GM20000 (cell line): ENCODE measurements at regions not wholly inside any gene's neighbourhood (a gene's known extent, or its start where the extent isn't known, plus 50 kb on each side); places are given as distances from the start of the nearest gene placed in this dataset.

Source experiments
- DNase-seq: peaks from one replicate; pipeline ENCODE4 v3.0.0; 2012; ENCODE audit warnings: low spot score
- TF ChIP-seq, protein P1 (sequence below): IDR thresholded peaks from 2 replicates; pipeline ENCODE4 v1.5.1; 2012; ENCODE audit warnings: mild to moderate bottlenecking, control low read depth; ENCODE audit errors: extremely low read depth, missing control alignments

DNA sequence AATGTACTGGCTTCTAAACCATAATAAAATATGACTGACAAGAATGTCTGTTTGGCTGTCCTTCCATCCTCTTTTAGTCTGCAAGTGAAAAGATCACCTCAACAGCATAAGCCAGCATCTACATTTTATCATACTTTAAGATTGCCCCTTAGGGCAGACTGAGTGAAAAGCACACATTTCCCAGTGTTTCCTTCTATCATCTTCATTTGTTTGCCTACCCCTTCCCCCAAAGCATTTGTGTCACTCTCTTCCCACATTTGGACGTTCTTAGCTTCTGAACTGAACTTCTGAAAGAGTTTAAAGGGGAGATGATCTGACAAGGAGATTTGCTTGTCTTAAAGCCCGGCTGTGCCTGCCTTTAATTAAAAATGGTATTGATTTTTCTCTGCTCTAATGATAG is 322.2 kb downstream of the SPATA17 start:
- no peak for DNase-seq
- TF ChIP-seq, protein P1, sequence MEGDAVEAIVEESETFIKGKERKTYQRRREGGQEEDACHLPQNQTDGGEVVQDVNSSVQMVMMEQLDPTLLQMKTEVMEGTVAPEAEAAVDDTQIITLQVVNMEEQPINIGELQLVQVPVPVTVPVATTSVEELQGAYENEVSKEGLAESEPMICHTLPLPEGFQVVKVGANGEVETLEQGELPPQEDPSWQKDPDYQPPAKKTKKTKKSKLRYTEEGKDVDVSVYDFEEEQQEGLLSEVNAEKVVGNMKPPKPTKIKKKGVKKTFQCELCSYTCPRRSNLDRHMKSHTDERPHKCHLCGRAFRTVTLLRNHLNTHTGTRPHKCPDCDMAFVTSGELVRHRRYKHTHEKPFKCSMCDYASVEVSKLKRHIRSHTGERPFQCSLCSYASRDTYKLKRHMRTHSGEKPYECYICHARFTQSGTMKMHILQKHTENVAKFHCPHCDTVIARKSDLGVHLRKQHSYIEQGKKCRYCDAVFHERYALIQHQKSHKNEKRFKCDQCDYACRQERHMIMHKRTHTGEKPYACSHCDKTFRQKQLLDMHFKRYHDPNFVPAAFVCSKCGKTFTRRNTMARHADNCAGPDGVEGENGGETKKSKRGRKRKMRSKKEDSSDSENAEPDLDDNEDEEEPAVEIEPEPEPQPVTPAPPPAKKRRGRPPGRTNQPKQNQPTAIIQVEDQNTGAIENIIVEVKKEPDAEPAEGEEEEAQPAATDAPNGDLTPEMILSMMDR = no peak

DNA sequence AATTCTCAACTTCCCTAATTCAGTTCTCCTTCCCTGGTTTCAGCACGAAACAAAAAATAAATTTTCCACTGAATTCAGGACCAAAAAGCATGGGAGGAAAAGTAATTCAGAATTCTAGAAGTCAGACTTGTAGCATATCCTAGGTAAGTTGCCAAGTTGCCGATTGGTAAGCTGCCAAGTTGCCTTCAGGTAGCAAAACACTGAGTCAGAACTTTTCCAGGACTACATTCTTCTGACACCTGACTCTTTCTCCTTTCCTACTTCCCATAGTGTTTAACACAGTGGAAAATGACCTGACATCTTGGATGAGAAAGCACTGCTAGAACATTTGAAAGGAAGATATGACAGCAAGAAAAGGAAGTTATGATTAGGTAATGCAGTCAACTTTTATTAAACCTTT is 322.8 kb downstream of the SPATA17 start:
- no peak for DNase-seq
- TF ChIP-seq, protein P1 = no peak

GRCh38 chr1:217955723-217956122 is 324.6 kb downstream of the SPATA17 start:
- no peak for DNase-seq
- TF ChIP-seq, protein P1 = no peak

GRCh38 chr1:217965156-217965786 is 319.8 kb upstream of the RRP15 start:
- no peak for DNase-seq

DNA sequence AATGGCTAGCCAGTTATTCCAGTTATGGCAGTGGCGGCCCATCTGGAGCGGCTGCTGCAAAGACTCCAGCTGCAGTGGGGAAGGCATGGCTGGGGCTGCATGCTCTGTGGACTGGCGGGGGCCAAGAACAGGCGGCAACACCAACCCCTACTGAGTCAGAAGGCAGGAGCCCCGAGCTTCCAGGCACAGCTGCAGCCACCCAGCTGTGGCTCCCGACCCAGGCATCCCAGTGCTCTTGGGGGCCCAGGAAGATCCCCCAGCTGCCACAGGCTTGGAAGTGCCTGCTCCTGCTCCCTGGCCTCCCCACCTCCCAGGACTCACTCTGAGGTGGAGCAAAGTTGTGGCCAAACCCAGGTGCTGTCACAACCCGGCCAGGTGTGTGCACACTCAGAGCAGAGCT is 317.0 kb upstream of the RRP15 start:
- TF ChIP-seq, protein P1 = no peak
- no peak for DNase-seq

More at GRCh38 chr1:217965156-217965786, 319.8 kb upstream of the RRP15 start:
- TF ChIP-seq, protein P1 = no peak

DNA sequence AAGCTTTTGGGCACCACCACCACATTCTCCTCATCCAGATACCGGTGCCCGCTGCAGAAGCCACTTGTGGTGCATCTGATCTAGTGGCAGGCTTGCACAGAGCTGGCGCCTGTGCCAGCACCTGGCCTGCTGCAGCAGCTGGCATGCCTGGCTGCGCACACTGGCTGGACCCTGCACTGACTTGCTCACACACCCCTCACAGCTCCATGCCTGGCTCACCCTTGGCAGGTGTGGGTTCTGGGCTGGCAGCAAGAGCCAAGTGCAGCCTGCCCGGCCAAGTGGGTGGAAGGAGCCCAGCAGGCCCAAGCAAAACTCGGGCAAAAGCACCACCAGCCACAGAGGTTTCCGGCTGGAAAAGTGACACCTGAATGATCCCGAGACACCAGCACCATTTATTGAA is 315.7 kb upstream of the RRP15 start:
- TF ChIP-seq, protein P1 = no peak
- DNase-seq = no peak

DNA sequence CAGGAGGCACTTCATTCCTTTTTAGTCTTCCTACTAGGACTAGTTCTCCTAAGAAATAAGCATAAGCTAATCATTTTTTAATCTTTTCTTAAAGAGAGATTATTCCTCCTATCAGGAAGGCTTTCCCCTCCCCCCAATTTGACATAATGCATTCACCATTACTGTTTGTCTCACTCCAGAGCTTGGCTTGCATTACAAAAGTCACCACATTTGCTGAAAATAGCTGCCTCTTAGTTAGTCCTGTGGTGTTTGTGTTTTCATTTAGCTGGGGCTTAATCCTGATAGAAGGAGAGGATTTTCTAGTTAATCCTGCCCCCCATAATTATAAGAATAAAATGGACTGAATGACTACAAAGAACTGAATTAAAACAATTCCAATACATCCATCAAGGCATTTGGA is 307.1 kb upstream of the RRP15 start:
- TF ChIP-seq, protein P1 = no peak
- DNase-seq = no peak
